ENCODE measurements at regions not wholly inside any gene's neighbourhood (a gene's known extent, or its start where the extent isn't known, plus 50 kb on each side); places are given as distances from the start of the nearest gene placed in this dataset.

DNA sequence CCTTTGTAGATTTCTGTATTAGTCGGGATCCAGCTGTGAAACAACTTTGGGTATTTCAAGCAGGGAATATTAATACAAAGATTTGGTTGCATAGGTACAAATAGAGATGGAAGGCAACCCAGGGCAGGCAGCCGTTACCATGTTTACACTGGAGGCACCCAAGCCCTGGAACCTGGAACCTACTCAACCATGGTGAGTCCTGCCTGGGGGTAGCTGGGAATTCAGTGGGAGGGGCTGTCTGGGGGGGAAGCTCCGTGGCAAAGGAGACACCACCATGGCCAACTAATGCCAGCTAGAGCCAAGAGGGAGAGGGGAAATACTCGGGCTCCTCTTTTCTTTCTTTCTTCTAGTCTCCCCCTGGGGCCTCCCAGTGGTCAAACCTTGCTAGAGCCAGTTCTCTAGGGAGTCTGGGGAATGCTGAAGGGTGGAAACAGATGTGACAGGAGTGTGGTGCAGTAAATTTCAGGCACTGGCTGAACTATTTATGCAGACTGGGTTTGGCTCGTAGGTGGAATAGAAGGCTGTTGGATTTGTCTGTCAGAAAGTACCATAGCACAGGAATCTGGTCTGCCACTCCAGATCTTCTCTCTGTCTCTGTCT is 91.9 kb upstream of the CACNA1E start:
- no peak for DNase-seq (ENCODE audit: low spot score)
- CTCF ChIA-PET (ENCODE audit: unreplicated experiment), result no interaction called here
- Histone ChIP-seq H3K79me2 (ENCODE audit: insufficient read depth, low read depth, low read length) (no peaks in the 10 kb centered on the region), H3K4me2 (ENCODE audit: low read length) (no peak overlapping the region), H3K4me1 (ENCODE audit: insufficient read depth, low read length, poor library complexity, severe bottlenecking) (no peaks in the 10 kb centered on the region), H3K27ac (ENCODE audit: low read depth, low read length, poor library complexity, severe bottlenecking) (no peak overlapping the region), H3K36me3 (ENCODE audit: insufficient read depth, low read length) (no peaks in the 10 kb centered on the region), H4K20me1 (ENCODE audit: insufficient read depth, low read length) (no peaks in the 10 kb centered on the region), H3K9me2 (ENCODE audit: insufficient read depth, low read length) (no peaks in the 10 kb centered on the region), H3K9me3 (ENCODE audit: low read length) (no peaks in the 10 kb centered on the region), H2AFZ (ENCODE audit: low read length) (no peak overlapping the region), H3K4me3 (ENCODE audit: low read depth, low read length, poor library complexity, severe bottlenecking) (no peak overlapping the region)
- POLR2A ChIA-PET, result no interaction called here
- TF ChIP-seq, protein P1, sequence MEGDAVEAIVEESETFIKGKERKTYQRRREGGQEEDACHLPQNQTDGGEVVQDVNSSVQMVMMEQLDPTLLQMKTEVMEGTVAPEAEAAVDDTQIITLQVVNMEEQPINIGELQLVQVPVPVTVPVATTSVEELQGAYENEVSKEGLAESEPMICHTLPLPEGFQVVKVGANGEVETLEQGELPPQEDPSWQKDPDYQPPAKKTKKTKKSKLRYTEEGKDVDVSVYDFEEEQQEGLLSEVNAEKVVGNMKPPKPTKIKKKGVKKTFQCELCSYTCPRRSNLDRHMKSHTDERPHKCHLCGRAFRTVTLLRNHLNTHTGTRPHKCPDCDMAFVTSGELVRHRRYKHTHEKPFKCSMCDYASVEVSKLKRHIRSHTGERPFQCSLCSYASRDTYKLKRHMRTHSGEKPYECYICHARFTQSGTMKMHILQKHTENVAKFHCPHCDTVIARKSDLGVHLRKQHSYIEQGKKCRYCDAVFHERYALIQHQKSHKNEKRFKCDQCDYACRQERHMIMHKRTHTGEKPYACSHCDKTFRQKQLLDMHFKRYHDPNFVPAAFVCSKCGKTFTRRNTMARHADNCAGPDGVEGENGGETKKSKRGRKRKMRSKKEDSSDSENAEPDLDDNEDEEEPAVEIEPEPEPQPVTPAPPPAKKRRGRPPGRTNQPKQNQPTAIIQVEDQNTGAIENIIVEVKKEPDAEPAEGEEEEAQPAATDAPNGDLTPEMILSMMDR (conservative IDR thresholded peaks at IDR 0.05; ENCODE audit: low read length), result no peak
- no peak for TF ChIP-seq EZH2phosphoT487 (IDR thresholded peaks at IDR 0.05; ENCODE audit: borderline replicate concordance, low read depth, low read length)
- no TSS peak for BruUV-seq (replicated peaks)
- intact Hi-C loops (cut with micrococcal nuclease; ENCODE audit: unreplicated experiment), result no loop called here

DNA sequence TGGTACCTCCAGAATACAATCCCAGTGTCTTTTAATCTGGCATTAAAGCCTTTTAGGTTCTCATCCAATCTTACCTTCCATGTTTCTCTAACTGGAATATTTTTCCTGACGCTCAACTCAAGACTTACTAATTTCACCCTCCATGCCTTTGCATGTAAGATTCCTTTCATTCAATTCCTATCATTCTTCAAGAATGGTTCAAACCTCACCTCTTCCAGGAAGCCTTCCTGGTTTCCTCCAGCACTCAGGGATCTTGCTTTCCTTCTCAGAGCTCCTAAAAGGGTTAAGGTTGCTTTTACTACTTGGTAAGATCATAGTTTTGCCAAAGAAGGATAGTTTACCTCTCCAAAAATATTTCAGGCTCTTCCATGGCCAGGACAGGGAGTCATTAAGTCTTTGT is 91.2 kb upstream of the CACNA1E start:
- intact Hi-C loops (cut with micrococcal nuclease; ENCODE audit: unreplicated experiment), result no loop called here
- H3K27ac ChIP-seq (ENCODE audit: low read depth, low read length, poor library complexity, severe bottlenecking), result no peak overlapping the region
- DNase-seq (ENCODE audit: low spot score), result no peak
- H3K9me2 ChIP-seq (ENCODE audit: insufficient read depth, low read length), result no peaks in the 10 kb centered on the region
- no peak overlapping the region for H2AFZ ChIP-seq (ENCODE audit: low read length)
- no TSS peak for BruUV-seq (replicated peaks)
- H3K36me3 ChIP-seq (ENCODE audit: insufficient read depth, low read length), result no peaks in the 10 kb centered on the region
- H3K4me3 ChIP-seq (ENCODE audit: low read depth, low read length, poor library complexity, severe bottlenecking), result no peak overlapping the region
- H4K20me1 ChIP-seq (ENCODE audit: insufficient read depth, low read length), result no peaks in the 10 kb centered on the region
- H3K79me2 ChIP-seq (ENCODE audit: insufficient read depth, low read depth, low read length), result no peaks in the 10 kb centered on the region
- no peak for TF ChIP-seq EZH2phosphoT487 (IDR thresholded peaks at IDR 0.05; ENCODE audit: borderline replicate concordance, low read depth, low read length)
- TF ChIP-seq, protein P1 (conservative IDR thresholded peaks at IDR 0.05; ENCODE audit: low read length), result no peak
- H3K4me1 ChIP-seq (ENCODE audit: insufficient read depth, low read length, poor library complexity, severe bottlenecking), result no peaks in the 10 kb centered on the region
- no peaks in the 10 kb centered on the region for H3K9me3 ChIP-seq (ENCODE audit: low read length)
- no peak overlapping the region for H3K4me2 ChIP-seq (ENCODE audit: low read length)
- ChIA-PET CTCF (ENCODE audit: unreplicated experiment) (no interaction called here), POLR2A (no interaction called here)

DNA sequence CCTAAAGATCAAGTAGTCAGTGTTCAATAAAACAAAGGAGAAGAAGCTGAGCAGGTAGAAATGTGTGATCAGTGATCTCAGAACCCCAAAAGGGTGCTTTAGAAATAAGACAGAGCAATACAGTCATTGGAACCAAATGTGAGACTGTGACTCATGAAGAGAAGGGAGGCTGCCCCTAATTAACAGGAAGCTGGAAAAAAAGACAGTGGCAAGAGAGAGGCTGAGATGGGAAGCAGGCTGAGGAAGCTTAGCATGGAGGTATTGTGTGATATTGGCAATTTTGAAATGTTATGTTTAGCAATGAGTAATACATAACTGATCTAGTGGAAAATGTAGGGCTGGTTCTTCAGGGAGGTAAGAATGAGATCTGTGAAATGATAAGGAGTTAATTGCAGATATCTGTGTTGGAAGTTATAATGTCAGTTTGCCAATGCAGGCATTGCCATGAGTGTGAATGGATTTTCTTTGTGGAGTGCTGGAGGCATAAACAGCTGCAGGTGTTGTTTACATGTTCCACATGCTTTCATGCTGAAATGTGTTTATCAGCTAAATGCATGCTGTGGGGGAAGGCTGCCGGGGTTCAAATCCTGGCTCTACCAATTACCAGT is 90.6 kb upstream of the CACNA1E start:
- TF ChIP-seq EZH2phosphoT487 (IDR thresholded peaks at IDR 0.05; ENCODE audit: borderline replicate concordance, low read depth, low read length), result no peak
- TF ChIP-seq, protein P1 (conservative IDR thresholded peaks at IDR 0.05; ENCODE audit: low read length), result no peak
- H3K9me3 ChIP-seq (ENCODE audit: low read length), result no peaks in the 10 kb centered on the region
- no peaks in the 10 kb centered on the region for H3K36me3 ChIP-seq (ENCODE audit: insufficient read depth, low read length)
- DNase-seq (ENCODE audit: low spot score), result no peak
- intact Hi-C loops (cut with micrococcal nuclease; ENCODE audit: unreplicated experiment), result no loop called here
- H3K4me1 ChIP-seq (ENCODE audit: insufficient read depth, low read length, poor library complexity, severe bottlenecking), result no peaks in the 10 kb centered on the region
- no peak overlapping the region for H3K4me2 ChIP-seq (ENCODE audit: low read length)
- no peaks in the 10 kb centered on the region for H3K79me2 ChIP-seq (ENCODE audit: insufficient read depth, low read depth, low read length)
- no peaks in the 10 kb centered on the region for H3K9me2 ChIP-seq (ENCODE audit: insufficient read depth, low read length)
- ChIA-PET CTCF (ENCODE audit: unreplicated experiment) (no interaction called here), POLR2A (no interaction called here)
- H3K27ac ChIP-seq (ENCODE audit: low read depth, low read length, poor library complexity, severe bottlenecking), result no peak overlapping the region
- H3K4me3 ChIP-seq (ENCODE audit: low read depth, low read length, poor library complexity, severe bottlenecking), result no peak overlapping the region
- no peaks in the 10 kb centered on the region for H4K20me1 ChIP-seq (ENCODE audit: insufficient read depth, low read length)
- H2AFZ ChIP-seq (ENCODE audit: low read length), result no peak overlapping the region
- no TSS peak for BruUV-seq (replicated peaks)
